ENCODE measurements at regions not wholly inside any gene's neighbourhood (a gene's known extent, or its start where the extent isn't known, plus 50 kb on each side); places are given as distances from the start of the nearest gene placed in this dataset.

DNA sequence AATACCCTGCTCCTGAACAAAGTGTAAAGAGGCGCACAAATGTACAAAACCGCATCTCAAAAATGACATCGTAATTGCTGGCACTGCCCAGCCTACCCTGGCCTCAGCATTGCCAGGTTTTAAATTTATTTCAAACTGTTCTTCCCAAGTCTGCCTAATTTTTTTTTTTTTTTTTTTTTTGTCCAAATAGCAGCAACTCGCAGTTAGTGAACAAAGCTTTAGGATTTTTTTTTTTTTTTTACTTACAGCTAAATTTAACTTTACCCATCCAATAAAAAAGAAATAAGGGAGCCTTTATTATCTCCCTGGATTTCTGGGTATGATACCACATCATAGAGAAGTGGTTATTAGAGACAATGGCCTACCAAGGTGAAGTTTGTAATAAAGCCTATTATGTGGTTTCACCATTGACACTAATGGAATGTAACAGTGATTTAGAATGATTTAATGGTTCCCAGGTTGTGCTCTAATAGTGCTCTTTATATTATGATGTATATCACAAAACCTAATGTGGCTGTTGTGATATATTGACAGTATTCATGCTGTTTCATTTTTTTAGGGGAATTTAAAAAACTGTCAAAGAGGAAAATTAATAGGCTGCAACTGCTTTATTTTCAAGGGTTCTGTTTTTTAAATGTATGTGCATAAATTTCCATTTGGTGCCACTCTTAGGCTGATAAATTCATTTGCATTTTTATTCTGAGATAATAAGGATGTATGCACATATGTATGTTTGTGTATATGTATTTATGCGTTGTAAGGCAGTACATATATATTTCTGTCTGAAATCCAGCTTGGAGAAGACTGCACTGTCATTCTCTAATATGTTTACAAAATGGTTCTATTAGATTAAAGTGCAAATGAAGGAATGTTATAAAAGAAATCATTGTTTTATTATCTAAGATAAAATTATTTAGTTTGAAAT is 309.0 kb downstream of the TFEC start (continued):
- peak; percentile 64 for TF ChIP-seq PRDM6 (tag by site-specific recombination; IDR thresholded peaks at IDR 0.05)
- TF ChIP-seq BCL11A (tag by site-specific recombination; IDR thresholded peaks at IDR 0.05; ENCODE audit: low read depth) = no peak
- peak; percentile 44; the same call in 1 of the 2 replicates for TF ChIP-seq FEZF1 (tag by site-specific recombination; IDR thresholded peaks at IDR 0.05)
- TF ChIP-seq ZNF335 (tag by site-specific recombination; conservative IDR thresholded peaks at IDR 0.05) = 0 out of 2 replicates have a peak, but pooled peaks have one; percentile 19
- 0 out of 2 replicates have a peak, but pooled peaks have one; percentile 45 for TF ChIP-seq ZNF621 (tag by site-specific recombination; IDR thresholded peaks at IDR 0.05)
- TF ChIP-seq SP7 (tag by site-specific recombination; IDR thresholded peaks at IDR 0.05) = peak; percentile 73
- TF ChIP-seq ZBTB26 (tag by site-specific recombination; optimal IDR thresholded peaks at IDR 0.05) = no peak
- TF ChIP-seq SETDB1 (IDR thresholded peaks at IDR 0.05; ENCODE audit: insufficient read length, low read length) = no peak
- TF ChIP-seq, protein P1, sequence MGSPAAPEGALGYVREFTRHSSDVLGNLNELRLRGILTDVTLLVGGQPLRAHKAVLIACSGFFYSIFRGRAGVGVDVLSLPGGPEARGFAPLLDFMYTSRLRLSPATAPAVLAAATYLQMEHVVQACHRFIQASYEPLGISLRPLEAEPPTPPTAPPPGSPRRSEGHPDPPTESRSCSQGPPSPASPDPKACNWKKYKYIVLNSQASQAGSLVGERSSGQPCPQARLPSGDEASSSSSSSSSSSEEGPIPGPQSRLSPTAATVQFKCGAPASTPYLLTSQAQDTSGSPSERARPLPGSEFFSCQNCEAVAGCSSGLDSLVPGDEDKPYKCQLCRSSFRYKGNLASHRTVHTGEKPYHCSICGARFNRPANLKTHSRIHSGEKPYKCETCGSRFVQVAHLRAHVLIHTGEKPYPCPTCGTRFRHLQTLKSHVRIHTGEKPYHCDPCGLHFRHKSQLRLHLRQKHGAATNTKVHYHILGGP (tag by site-specific recombination; IDR thresholded peaks at IDR 0.05) = peak; percentile 62; the same call in 1 of the 2 replicates

DNA sequence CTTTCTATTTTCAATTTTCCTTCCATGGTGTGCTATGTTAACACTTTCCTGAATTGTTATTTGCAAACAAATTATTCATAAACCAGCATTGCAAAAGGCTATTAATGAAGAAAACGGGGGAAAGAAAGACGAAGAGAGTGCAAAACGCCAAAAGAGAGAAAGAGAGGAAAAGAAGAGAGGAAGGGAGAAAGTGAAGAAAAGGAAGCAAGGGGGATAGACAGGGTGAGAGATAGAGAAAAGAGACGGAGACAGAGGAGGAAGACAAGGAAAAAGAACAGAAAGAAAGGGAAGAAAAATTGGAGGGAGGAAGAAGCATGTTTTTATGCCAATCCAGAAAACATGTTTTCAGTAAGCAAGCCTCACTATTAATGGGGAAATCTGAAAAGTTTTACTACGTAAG is 310.6 kb downstream of the TFEC start:
- H3K36me3 ChIP-seq (ENCODE audit: control insufficient read depth in 2 of 2, insufficient read depth in 1 of 2, low read length in 2 of 2) = no peaks in the 10 kb centered on the region

GRCh38 chr7:115709664-115710063 is 320.9 kb downstream of the TFEC start:
- ChIA-PET POLR2A (no interaction called here), CTCF (interaction anchor here (0.8 to 1.3 kb wide), 2 partner anchors 141 to 1162 kb away, joined by 3 read pairs; no protein-coding TSS in a partner anchor)
- Histone ChIP-seq H3K27ac (ENCODE audit: extremely low read depth, low read depth, low read length) (no peak overlapping the region), H3K36me3 (ENCODE audit: control insufficient read depth in 2 of 2, insufficient read depth in 1 of 2, low read length in 2 of 2) (no peaks in the 10 kb centered on the region), H3K4me1 (ENCODE audit: control insufficient read depth, insufficient read depth, low read length) (no peaks in the 10 kb centered on the region), H3K4me3 (ENCODE audit: low read depth, low read length) (no peak overlapping the region), H3K9me3 (ENCODE audit: control insufficient read depth, insufficient read depth, low read depth, low read length) (no peaks in the 10 kb centered on the region)
- TF ChIP-seq ZNF624 (tag by site-specific recombination; IDR thresholded peaks at IDR 0.05) (no peak), ZNF114 (tag by site-specific recombination; IDR thresholded peaks at IDR 0.05) (no peak), OVOL3 (tag by site-specific recombination; IDR thresholded peaks at IDR 0.05) (no peak), ZFP3 (tag by site-specific recombination; IDR thresholded peaks at IDR 0.05; ENCODE audit: low read depth) (no peak), IKZF3 (tag by site-specific recombination; IDR thresholded peaks at IDR 0.05) (no peak), BCL11A (tag by site-specific recombination; IDR thresholded peaks at IDR 0.05; ENCODE audit: low read depth) (no peak), ZNF366 (tag by site-specific recombination; conservative IDR thresholded peaks at IDR 0.05) (no peak)
- TF ChIP-seq, protein P2, sequence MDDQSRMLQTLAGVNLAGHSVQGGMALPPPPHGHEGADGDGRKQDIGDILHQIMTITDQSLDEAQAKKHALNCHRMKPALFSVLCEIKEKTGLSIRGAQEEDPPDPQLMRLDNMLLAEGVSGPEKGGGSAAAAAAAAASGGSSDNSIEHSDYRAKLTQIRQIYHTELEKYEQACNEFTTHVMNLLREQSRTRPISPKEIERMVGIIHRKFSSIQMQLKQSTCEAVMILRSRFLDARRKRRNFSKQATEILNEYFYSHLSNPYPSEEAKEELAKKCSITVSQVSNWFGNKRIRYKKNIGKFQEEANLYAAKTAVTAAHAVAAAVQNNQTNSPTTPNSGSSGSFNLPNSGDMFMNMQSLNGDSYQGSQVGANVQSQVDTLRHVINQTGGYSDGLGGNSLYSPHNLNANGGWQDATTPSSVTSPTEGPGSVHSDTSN (CRISPR knock-in tag; IDR thresholded peaks at IDR 0.05) = no peak

More for the DNA sequence above, 310.6 kb downstream of the TFEC start:
- Histone ChIP-seq H3K9me3 (ENCODE audit: control insufficient read depth, insufficient read depth, low read depth, low read length) (no peaks in the 10 kb centered on the region), H3K4me1 (ENCODE audit: control insufficient read depth, insufficient read depth, low read length) (peaks cover 9% of the 10 kb centered on the region), H3K4me3 (ENCODE audit: low read depth, low read length) (no peak overlapping the region), H3K27ac (ENCODE audit: extremely low read depth, low read depth, low read length) (no peak overlapping the region)
- TF ChIP-seq ZNF654 (tag by site-specific recombination; IDR thresholded peaks at IDR 0.05; ENCODE audit: low read depth) (no peak), SALL2 (tag by site-specific recombination; IDR thresholded peaks at IDR 0.05; ENCODE audit: borderline replicate concordance) (peak; percentile 32; the same call in 1 of the 2 replicates), PRDM1 (tag by site-specific recombination; IDR thresholded peaks at IDR 0.05) (peak; percentile 94), ZNF366 (tag by site-specific recombination; conservative IDR thresholded peaks at IDR 0.05) (peak; percentile 68), ZNF791 (tag by site-specific recombination; IDR thresholded peaks at IDR 0.05) (no peak)
- ChIA-PET CTCF (no interaction called here), POLR2A (no interaction called here)
